H1 (cell line): ENCODE measurements at regions not wholly inside any gene's neighbourhood (a gene's known extent, or its start where the extent isn't known, plus 50 kb on each side); places are given as distances from the start of the nearest gene placed in this dataset.

Source experiments
- CTCF ChIA-PET: fragments of 300-600 bp; sonication (Branson Sonifier 250); formaldehyde crosslinking; loops from one replicate; lab custom pipeline; 2021; ENCODE audit not compliant: partially characterized antibody; lab: Charles Lee
- POLR2A ChIA-PET: fragments of 300-600 bp; sonication (Branson Sonifier 250); formaldehyde crosslinking; loops from one replicate; lab custom pipeline; 2021; ENCODE audit warnings: inconsistent platforms; ENCODE audit not compliant: partially characterized antibody; lab: Charles Lee
- DNase-seq, 2 experiments: peaks; one replicate each; pipeline versions ENCODE4 v3.0.0 to v3.0.0-alpha.2; 2010 to 2022; ENCODE audit warnings: low spot score in 2 of 2, low read depth in 1 of 2, mixed read lengths in 1 of 2
- FAIRE-seq: peaks from 2 replicates; lab custom pipeline; 2011; peaks lifted over from hg19 to GRCh38; lab: Jason Lieb, UNC
- H2AFZ ChIP-seq: 2 replicates; pipeline ENCODE4 v1.8.1; 2012; ENCODE audit warnings: low read length, inconsistent platforms
- H2AK5ac ChIP-seq: 2 replicates; pipeline ENCODE4 v1.6.1; 2013; ENCODE audit warnings: low read depth, low read length
- H2BK120ac ChIP-seq: replicated peaks from 2 replicates; pipeline ENCODE3; 2013; ENCODE audit warnings: low read depth, low read length, inconsistent platforms
- H2BK12ac ChIP-seq: 2 replicates; pipeline ENCODE4 v1.6.1; 2013; ENCODE audit warnings: low read depth, low read length
- H2BK15ac ChIP-seq: 2 replicates; pipeline ENCODE4 v1.6.1; 2013; ENCODE audit warnings: low read length
- H2BK20ac ChIP-seq: 2 replicates; pipeline ENCODE4 v1.6.1; 2013; ENCODE audit warnings: low read length
- H2BK5ac ChIP-seq: 2 replicates; pipeline ENCODE4 v1.6.1; 2013; ENCODE audit warnings: low read depth, low read length
- H3K14ac ChIP-seq: 2 replicates; pipeline ENCODE4 v1.6.1; 2013; ENCODE audit warnings: inconsistent platforms; ENCODE audit not compliant: insufficient read length
- H3K18ac ChIP-seq: 2 replicates; pipeline ENCODE4 v1.6.1; 2013; ENCODE audit warnings: low read length; ENCODE audit errors: extremely low read depth
- H3K23ac ChIP-seq: 2 replicates; pipeline ENCODE4 v1.6.1; 2013; ENCODE audit warnings: inconsistent platforms; ENCODE audit not compliant: insufficient read length
- H3K23me2 ChIP-seq: 2 replicates; pipeline ENCODE4 v1.6.1; 2013; ENCODE audit warnings: low read depth, low read length
- H3K27ac ChIP-seq: 2 replicates; pipeline ENCODE4 v1.6.1; 2011; ENCODE audit warnings: low read depth, low read length, inconsistent platforms
- H3K27me3 ChIP-seq, 4 experiments: replicated peaks in 1 of 4; 1 replicate in 1 of 4; 2 replicates in 3 of 4; pipeline versions ENCODE4 v1.6.1 to v1.8.1; 2011 to 2013; ENCODE audit warnings: low read length in 3 of 4, mild to moderate bottlenecking in 3 of 4, inconsistent platforms in 2 of 4, mixed read lengths in 2 of 4, moderate library complexity in 1 of 4; ENCODE audit not compliant: control insufficient read depth in 3 of 4, insufficient read depth in 3 of 4; ENCODE audit errors: extremely low read depth in 1 of 4
- H3K36me3 ChIP-seq, 4 experiments: 2 replicates each; pipeline versions ENCODE4 v1.6.1 to v1.8.1; 2011 to 2013; ENCODE audit warnings: mild to moderate bottlenecking in 4 of 4, low read length in 3 of 4, moderate library complexity in 2 of 4, control low read depth in 1 of 4, inconsistent platforms in 1 of 4; ENCODE audit not compliant: insufficient read depth in 4 of 4, control insufficient read depth in 2 of 4
- H3K4ac ChIP-seq: replicated peaks from 2 replicates; pipeline ENCODE3; 2013; ENCODE audit warnings: low read length, low read depth, mixed read lengths, inconsistent platforms; ENCODE audit not compliant: insufficient read length
- H3K4me1 ChIP-seq, 4 experiments: replicated peaks in 1 of 4; 1 replicate in 1 of 4; 2 replicates in 3 of 4; pipeline versions ENCODE4 v1.6.1 to v1.8.1; 2011 to 2013; ENCODE audit warnings: low read length in 3 of 4, inconsistent platforms in 2 of 4, mixed read lengths in 1 of 4; ENCODE audit not compliant: insufficient read depth in 4 of 4, control insufficient read depth in 3 of 4
- H3K4me2 ChIP-seq, 2 experiments: 2 replicates each; pipeline versions ENCODE4 v1.6.1 to v1.8.1; 2011 to 2013; ENCODE audit warnings: low read depth in 2 of 2, low read length in 2 of 2, control low read depth in 1 of 2, inconsistent platforms in 1 of 2, mild to moderate bottlenecking in 1 of 2; ENCODE audit not compliant: insufficient read depth in 1 of 2
- H3K4me3 ChIP-seq, 4 experiments: fragments of 200-600, 300-600 bp in 1 of 4; sonication (generic), shearing (Covaris generic), sonication (Bioruptor Twin) in 1 of 4; 2 replicates each; pipeline versions ENCODE4 v1.5.1 to v1.8.1; 2011 to 2016; ENCODE audit warnings: low read length in 4 of 4, low read depth in 3 of 4, control low read depth in 2 of 4, inconsistent platforms in 2 of 4, mild to moderate bottlenecking in 2 of 4, mixed read lengths in 1 of 4, moderate library complexity in 1 of 4; ENCODE audit not compliant: insufficient read depth in 2 of 4; ENCODE audit errors: extremely low read depth in 1 of 4
- H3K56ac ChIP-seq: replicated peaks from 2 replicates; pipeline ENCODE3; 2013; ENCODE audit warnings: low read depth, mild to moderate bottlenecking, mixed read lengths, low read length, inconsistent platforms; ENCODE audit not compliant: insufficient read length
- H3K79me1 ChIP-seq: 2 replicates; pipeline ENCODE4 v1.6.1; 2013; ENCODE audit warnings: low read depth, low read length, control low read depth
- H3K79me2 ChIP-seq, 2 experiments: 2 replicates each; pipeline versions ENCODE4 v1.6.1 to v1.8.1; 2012 to 2013; ENCODE audit warnings: low read length in 2 of 2, mild to moderate bottlenecking in 2 of 2, inconsistent platforms in 1 of 2; ENCODE audit not compliant: insufficient read depth in 2 of 2, control insufficient read depth in 1 of 2
- H3K9ac ChIP-seq, 4 experiments: replicated peaks in 1 of 4; 1 replicate in 1 of 4; 2 replicates in 3 of 4; pipeline versions ENCODE4 v1.6.1 to v1.8.1; 2011 to 2013; ENCODE audit warnings: low read depth in 3 of 4, low read length in 3 of 4, control low read depth in 2 of 4, mild to moderate bottlenecking in 2 of 4, moderate library complexity in 2 of 4, inconsistent platforms in 1 of 4; ENCODE audit errors: extremely low read depth in 1 of 4
- H3K9me3 ChIP-seq, 2 experiments: 2 replicates each; pipeline versions ENCODE4 v1.6.1 to v1.8.1; 2012 to 2013; ENCODE audit warnings: mild to moderate bottlenecking in 2 of 2, moderate library complexity in 2 of 2, control low read depth in 1 of 2, inconsistent platforms in 1 of 2, low read depth in 1 of 2, low read length in 1 of 2, mixed read lengths in 1 of 2; ENCODE audit not compliant: insufficient read depth in 2 of 2
- H4K20me1 ChIP-seq, 2 experiments: replicated peaks in 1 of 2; 2 replicates each; pipeline versions ENCODE3 to v1.8.1; 2011 to 2013; ENCODE audit warnings: inconsistent platforms in 2 of 2, low read length in 2 of 2, mild to moderate bottlenecking in 1 of 2; ENCODE audit not compliant: insufficient read depth in 2 of 2, control insufficient read depth in 1 of 2
- H4K5ac ChIP-seq: 2 replicates; pipeline ENCODE4 v1.6.1; 2013; ENCODE audit warnings: low read length, low read depth, mixed read lengths, inconsistent platforms; ENCODE audit not compliant: insufficient read length
- H4K8ac ChIP-seq: 2 replicates; pipeline ENCODE4 v1.8.0; 2013; ENCODE audit warnings: mild to moderate bottlenecking, moderate library complexity, low read length, inconsistent platforms; ENCODE audit not compliant: insufficient read depth; ENCODE audit errors: extremely low read depth
- H4K91ac ChIP-seq: replicated peaks from 2 replicates; pipeline ENCODE3; 2013; ENCODE audit warnings: low read length, mixed read lengths, inconsistent platforms; ENCODE audit not compliant: insufficient read length
- KDM4A ChIP-seq: IDR thresholded peaks from one replicate; pipeline ENCODE4 v1.7.1; 2012; ENCODE audit warnings: low read depth, mild to moderate bottlenecking, moderate library complexity, low read length, inconsistent platforms; ENCODE audit not compliant: severe bottlenecking
- MAFK ChIP-seq: IDR thresholded peaks from 2 replicates; pipeline ENCODE4 v1.6.1; 2012; ENCODE audit warnings: low read depth, mild to moderate bottlenecking, improper control_type of control experiment, low read length
- POU5F1 ChIP-seq: IDR thresholded peaks from 2 replicates; pipeline ENCODE4 v1.6.1; 2011; ENCODE audit warnings: low read depth, mild to moderate bottlenecking, low read length, moderate library complexity
- WGBS, 2 experiments: shearing (Covaris generic) in 1 of 2; methylation state at CpG; one replicate each; pipeline versions ENCODE4 v1.1.6 to v1.1.7; 2013 to 2015; ENCODE audit warnings: low lambda C conversion rate in 2 of 2, mixed read lengths in 2 of 2, inconsistent platforms in 1 of 2, low coverage in 1 of 2, missing lambda C conversion rate in 1 of 2; ENCODE audit not compliant: insufficient replicate concordance in 2 of 2, insufficient coverage in 1 of 2, insufficient read length in 1 of 2; ENCODE audit errors: extremely low coverage in 1 of 2, missing lambda C conversion rate in 1 of 2; 5-methylcytosine and 5-hydroxymethylcytosine counted together

DNA sequence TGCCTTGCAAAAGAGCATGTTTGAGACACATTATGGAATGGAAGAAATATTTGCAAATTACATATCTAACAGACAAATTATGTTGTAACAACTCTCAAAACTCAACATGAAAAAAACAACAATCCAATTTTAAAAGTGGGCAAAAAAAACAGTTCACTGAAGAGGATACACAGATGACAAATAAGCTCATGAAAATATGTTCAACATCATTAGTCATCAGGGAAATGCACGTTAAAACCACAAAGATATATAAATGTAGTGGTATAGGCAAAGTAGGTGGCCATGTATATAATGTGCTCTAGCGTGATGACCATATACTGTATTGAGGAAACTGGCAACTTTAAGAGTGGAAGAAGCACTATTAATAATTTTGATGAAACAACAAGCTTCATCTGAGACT is 220.1 kb downstream of the IRS1 start:
- Histone ChIP-seq H3K14ac (no peak overlapping the region), H3K4me3 (no peak overlapping the region), H3K36me3 (no peaks in the 10 kb centered on the region), H3K4me1 (peaks cover 0 to 2% (median 0%) of the 10 kb centered on the region in 4 experiments; a peak in 1 of 7 replicates), H3K56ac (no peak overlapping the region), H3K4ac (no peak overlapping the region), H2AFZ (no peak overlapping the region), H2BK15ac (no peak overlapping the region), H2BK120ac (no peak overlapping the region), H2AK5ac (no peak overlapping the region), H3K23me2 (no peaks in the 10 kb centered on the region), H3K23ac (no peak overlapping the region), H2BK12ac (no peak overlapping the region), H3K18ac (no peak overlapping the region), H2BK5ac (no peak overlapping the region), H3K4me2 (no peak overlapping the region), H3K9ac (no peak overlapping the region), H2BK20ac (no peak overlapping the region), H4K91ac (no peak overlapping the region), H4K5ac (no peak overlapping the region), H3K27ac (no peak overlapping the region), H3K79me1 (no peaks in the 10 kb centered on the region), H3K9me3 (no peaks in the 10 kb centered on the region), H3K27me3 (no peaks in the 10 kb centered on the region), H4K8ac (no peak overlapping the region), H3K79me2 (no peaks in the 10 kb centered on the region), H4K20me1 (no peaks in the 10 kb centered on the region)
- 83% methylated on average over 2 of the region's 2 CpGs; no CpG with 5 or more reads in 1 of the 2 experiments for WGBS, 2 experiments
- DNase-seq (no peak), FAIRE-seq (no peak)
- TF ChIP-seq POU5F1 (no peak), MAFK (no peak), KDM4A (no peak)
- POLR2A ChIA-PET, result no interaction called here
- CTCF ChIA-PET, result interaction anchor here (0.6 to 1.5 kb wide), 3 partner anchors 9 to 918 kb away, joined by 3 to 4 read pairs (median 4); no protein-coding TSS in a partner anchor
